A673 (cell line): ENCODE measurements at regions not wholly inside any gene's neighbourhood (a gene's known extent, or its start where the extent isn't known, plus 50 kb on each side); places are given as distances from the start of the nearest gene placed in this dataset.
"Not testable (repeated sequence)": the region's sequence is repeated elsewhere in the genome, so short reads cannot be mapped to it uniquely, and the experiment has no call there.

Experiments
- EZH2 ChIP-seq: fragments of 200-600 bp; sonication (generic); IDR thresholded peaks from 2 replicates; pipeline ENCODE4 v1.6.1; 2017; ENCODE audit warnings: borderline replicate concordance, low read depth, mild to moderate bottlenecking, mixed read lengths, antibody characterized with exemption, low read length; ENCODE audit not compliant: poor library complexity, severe bottlenecking
- TF ChIP-seq, protein P1 (sequence below): fragments of 300-800, 200-600 bp; sonication (generic); conservative IDR thresholded peaks from 2 replicates; pipeline ENCODE4 v1.5.1; 2017; ENCODE audit warnings: low read depth, mild to moderate bottlenecking, antibody characterized with exemption, low read length, moderate library complexity, mixed read lengths

GRCh38 chr17:16869531-16870252 lies 102.2 kb downstream of the TNFRSF13B start:
- TF ChIP-seq, protein P1, sequence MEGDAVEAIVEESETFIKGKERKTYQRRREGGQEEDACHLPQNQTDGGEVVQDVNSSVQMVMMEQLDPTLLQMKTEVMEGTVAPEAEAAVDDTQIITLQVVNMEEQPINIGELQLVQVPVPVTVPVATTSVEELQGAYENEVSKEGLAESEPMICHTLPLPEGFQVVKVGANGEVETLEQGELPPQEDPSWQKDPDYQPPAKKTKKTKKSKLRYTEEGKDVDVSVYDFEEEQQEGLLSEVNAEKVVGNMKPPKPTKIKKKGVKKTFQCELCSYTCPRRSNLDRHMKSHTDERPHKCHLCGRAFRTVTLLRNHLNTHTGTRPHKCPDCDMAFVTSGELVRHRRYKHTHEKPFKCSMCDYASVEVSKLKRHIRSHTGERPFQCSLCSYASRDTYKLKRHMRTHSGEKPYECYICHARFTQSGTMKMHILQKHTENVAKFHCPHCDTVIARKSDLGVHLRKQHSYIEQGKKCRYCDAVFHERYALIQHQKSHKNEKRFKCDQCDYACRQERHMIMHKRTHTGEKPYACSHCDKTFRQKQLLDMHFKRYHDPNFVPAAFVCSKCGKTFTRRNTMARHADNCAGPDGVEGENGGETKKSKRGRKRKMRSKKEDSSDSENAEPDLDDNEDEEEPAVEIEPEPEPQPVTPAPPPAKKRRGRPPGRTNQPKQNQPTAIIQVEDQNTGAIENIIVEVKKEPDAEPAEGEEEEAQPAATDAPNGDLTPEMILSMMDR = not testable (repeated sequence)
- TF ChIP-seq EZH2 = not testable (repeated sequence)
